Suprapubic skin (tissue), 4 donors: ENCODE measurements at regions not wholly inside any gene's neighbourhood (a gene's known extent, or its start where the extent isn't known, plus 50 kb on each side); places are given as distances from the start of the nearest gene placed in this dataset.

Experiments used
- POLR2A ChIP-seq, 2 donors: fragments of 450-650 bp; IDR thresholded peaks; one replicate each; pipeline ENCODE4 v1.6.1; 2017; ENCODE audit warnings: antibody characterized with exemption in 2 of 2, mild to moderate bottlenecking in 2 of 2, moderate library complexity in 2 of 2
- POLR2AphosphoS5 ChIP-seq, 3 donors: sonication (generic); formaldehyde crosslinking; IDR thresholded peaks; one replicate each; pipeline ENCODE4 v1.6.1; 2017; ENCODE audit warnings: antibody characterized with exemption in 3 of 3
- TF ChIP-seq, protein P1 (sequence below), 2 donors: fragments of 200-600 bp in 1 of 2; fragments of 450-650 bp in 1 of 2; sonication (generic) in 1 of 2; IDR thresholded peaks; one replicate each; pipeline ENCODE4 v1.5.1; 2016 to 2019; ENCODE audit warnings: antibody characterized with exemption in 2 of 2, mild to moderate bottlenecking in 1 of 2, moderate library complexity in 1 of 2

DNA sequence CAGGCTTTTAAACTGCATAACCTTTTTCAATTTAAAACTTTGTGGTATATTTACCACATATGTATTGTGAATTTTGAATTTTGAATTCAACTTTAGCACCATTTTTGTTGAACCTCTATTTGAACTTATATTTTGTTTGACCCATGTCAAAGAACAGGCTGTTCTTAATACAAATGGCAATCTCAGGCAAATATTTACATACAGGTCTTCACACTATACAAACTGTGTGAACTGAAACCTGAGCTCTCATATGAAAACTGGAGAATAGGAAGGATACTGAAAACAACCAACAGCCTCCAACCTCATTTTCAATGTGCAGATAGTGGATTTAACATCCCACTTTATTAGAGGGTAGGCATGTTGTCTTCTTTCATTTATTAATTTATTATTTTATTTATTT is 491.8 kb downstream of the KCNJ3 start:
- TF ChIP-seq POLR2A (IDR thresholded peaks at IDR 0.05) (no peak), POLR2AphosphoS5 (IDR thresholded peaks at IDR 0.05) (no peak)
- TF ChIP-seq, protein P1, sequence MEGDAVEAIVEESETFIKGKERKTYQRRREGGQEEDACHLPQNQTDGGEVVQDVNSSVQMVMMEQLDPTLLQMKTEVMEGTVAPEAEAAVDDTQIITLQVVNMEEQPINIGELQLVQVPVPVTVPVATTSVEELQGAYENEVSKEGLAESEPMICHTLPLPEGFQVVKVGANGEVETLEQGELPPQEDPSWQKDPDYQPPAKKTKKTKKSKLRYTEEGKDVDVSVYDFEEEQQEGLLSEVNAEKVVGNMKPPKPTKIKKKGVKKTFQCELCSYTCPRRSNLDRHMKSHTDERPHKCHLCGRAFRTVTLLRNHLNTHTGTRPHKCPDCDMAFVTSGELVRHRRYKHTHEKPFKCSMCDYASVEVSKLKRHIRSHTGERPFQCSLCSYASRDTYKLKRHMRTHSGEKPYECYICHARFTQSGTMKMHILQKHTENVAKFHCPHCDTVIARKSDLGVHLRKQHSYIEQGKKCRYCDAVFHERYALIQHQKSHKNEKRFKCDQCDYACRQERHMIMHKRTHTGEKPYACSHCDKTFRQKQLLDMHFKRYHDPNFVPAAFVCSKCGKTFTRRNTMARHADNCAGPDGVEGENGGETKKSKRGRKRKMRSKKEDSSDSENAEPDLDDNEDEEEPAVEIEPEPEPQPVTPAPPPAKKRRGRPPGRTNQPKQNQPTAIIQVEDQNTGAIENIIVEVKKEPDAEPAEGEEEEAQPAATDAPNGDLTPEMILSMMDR (IDR thresholded peaks at IDR 0.05) = no peak
